GM19025 (cell line): ENCODE measurements at regions not wholly inside any gene's neighbourhood (a gene's known extent, or its start where the extent isn't known, plus 50 kb on each side); places are given as distances from the start of the nearest gene placed in this dataset.

Experiments
- ATAC-seq: cut with Tn5 transposase; IDR thresholded peaks from one replicate; pipeline ENCODE4 v1.9.1; 2021; ENCODE audit warnings: mild to moderate bottlenecking, low read depth, moderate library complexity; ENCODE audit not compliant: unreplicated experiment

DNA sequence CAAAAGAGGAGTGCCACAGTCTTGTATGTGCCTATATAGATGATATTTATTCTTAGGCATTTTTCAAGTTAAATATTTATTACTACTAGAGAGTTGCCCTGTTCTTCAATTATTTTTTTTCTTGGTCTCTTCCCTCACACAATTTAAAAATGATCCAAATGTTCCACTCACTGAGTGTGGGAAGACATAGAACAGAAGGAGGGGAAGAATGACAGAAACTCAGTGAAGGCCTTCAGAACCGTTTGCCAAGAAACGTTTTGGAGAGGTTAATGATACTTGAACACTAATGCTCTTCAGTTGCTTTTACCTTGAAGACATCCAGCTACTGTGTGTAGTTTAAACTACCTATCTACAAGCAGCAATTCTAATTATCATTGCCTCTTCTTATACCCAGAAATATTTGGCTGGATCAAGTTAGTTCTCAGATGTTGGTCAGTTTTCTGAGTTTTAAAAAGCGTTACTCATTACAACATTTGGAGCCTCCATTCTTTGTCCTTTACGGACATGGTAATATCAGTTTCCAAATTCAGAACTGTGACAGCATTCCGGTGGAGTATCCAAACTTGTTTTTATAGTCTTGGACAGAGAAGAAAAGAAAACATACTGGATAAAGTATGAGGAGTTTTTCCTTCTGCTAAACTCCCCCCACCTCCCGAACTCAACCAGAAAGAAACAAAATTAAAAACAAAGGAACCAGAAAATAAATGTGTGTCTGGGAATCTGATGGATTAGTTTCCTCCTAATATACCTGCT lies 389.7 kb downstream of the SPRY1 start:
- no peak for ATAC-seq

DNA sequence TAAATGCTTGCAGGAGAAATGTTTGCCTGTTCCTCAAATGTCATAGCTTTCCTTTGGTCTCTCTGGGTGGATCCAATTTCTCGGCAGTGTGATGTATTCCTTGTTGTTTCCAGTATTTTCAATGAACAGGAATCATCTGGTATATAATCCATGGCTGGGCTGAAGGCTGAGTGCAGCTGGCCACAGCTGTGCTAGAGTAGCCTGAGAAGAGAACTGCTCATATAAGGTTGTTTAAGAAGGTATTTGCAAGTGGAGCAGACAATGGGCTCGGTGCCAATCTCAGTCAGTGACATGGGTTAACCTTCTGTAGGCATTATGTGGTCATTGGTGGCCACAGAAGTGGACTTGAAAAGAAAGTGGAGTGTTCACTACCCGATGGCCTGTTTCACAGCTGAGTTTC lies 390.3 kb downstream of the SPRY1 start:
- ATAC-seq: no peak

GRCh38 chr4:123787512-123788080 lies 391.0 kb downstream of the SPRY1 start:
- no peak for ATAC-seq

GRCh38 chr4:123788577-123788976 lies 392.0 kb downstream of the SPRY1 start:
- no peak for ATAC-seq

DNA sequence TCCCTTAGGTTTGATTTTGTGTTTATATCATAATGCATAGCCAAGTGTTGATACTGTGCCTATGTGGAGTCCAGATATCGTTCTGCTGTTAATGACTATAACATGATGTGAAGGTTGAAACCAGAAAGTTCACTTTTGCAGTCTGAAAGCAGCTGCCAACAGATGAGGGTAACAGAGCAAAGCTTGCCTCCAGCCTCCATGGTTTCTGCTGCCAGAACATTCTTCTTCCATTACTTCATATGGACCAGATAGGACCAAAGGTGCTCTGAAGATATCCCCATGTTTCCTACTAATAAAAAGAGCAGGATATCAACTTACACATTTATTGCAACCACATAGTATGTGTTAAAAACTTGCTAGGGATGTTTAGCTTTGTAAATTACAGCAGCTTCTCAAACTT lies 394.1 kb downstream of the SPRY1 start:
- no peak for ATAC-seq

GRCh38 chr4:123802082-123802645 lies 405.6 kb downstream of the SPRY1 start:
- no peak for ATAC-seq

DNA sequence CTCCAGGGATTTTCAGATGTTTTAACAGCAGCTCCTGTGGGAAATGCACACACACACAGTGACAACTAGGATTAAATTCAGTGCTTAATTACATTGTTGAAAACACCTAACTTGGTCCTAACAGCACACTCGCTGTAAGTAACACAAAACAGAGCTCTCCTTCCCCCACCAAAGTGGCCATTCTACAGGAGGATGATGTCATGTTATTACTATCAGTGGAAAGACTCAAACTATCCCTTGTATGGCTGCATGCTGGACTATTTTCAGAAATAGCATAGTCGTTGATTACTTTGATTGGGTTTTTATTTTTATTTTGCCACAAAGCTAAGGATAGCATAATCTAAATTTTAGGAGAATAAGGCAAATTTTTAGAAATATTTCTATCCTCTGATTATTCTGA lies 406.3 kb downstream of the SPRY1 start:
- ATAC-seq: no peak

DNA sequence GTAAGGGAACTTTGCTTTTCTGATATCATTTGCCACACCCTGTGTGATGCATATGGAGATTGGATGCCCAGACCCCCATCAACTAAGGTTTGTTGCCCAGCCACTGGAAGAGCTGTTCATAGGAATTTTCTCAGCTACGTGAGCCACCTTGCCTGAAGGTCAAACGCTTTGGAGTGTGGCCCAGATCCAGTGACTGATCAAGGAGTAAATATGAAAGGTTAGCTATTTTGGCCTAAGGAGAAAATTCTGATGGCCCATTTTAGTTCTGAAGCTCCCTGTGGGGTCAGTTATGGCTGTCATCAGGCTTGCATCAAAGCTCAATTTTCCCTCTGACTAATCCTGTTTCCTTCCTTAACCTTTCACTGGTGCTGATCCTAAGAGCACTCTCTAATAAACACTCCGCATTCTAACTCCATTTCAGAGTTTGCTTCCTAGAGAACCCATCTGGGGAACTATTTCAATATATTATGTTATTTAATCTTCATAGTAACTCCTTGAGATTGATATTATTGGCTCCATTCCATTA lies 407.7 kb downstream of the SPRY1 start:
- no peak for ATAC-seq

GRCh38 chr4:123806056-123806455 lies 409.5 kb downstream of the SPRY1 start:
- ATAC-seq: no peak

DNA sequence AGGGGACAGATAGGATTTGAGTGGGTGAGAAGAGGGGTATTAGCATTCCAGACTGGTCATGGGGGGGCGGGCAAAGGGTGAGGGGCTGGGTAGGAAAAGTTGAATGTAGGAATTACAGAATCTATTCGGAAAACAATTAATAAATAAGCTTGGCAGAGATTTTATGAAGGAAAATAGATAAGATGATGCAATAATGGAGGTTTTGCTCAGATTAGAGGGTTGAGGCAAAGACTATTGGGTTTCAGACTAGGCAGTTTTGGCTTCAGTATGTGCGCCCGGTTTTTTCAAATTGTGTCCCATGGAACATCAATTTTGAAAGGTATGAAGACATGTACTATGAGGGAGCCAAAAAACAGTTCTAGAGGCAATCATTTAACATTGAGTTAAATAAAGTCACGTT lies 410.6 kb downstream of the SPRY1 start:
- no peak for ATAC-seq

DNA sequence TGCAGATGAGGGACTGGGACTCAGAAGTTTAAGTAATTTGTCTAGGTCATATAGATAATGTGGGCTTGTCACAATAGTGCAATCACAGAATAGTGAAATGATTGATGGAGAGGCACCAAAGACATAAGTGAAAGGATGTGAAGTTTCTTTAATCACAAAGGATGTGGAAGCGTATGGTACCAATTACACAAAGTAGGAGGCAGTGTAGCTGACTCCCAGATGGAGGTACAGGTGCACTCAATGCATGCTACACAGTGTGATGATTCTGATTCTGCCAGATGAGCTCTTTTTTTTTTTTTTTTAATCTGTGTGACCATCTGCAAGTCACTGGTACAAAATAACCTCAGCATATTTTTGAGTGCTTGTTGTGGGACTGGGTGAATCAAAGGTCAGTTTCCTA lies 411.3 kb downstream of the SPRY1 start:
- ATAC-seq: no peak

DNA sequence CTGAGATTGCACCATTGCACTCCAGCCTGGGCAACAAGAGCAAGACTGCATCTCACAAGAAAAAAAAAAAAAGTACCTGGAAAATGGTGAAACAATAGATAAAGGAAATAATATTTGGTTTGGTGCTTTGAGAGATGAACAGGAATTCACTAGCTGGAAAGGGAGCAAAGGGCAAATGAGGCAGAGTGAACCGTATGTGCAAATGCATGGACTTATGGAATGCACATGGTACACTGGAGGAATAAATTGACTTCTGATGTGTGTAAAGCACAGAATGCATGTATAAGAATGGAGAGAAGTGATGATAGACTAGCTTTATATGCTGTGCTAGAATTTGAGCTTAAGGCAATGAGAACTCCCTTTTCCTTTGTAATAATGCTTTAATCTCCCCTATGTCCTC lies 413.3 kb downstream of the SPRY1 start:
- ATAC-seq: no peak

DNA sequence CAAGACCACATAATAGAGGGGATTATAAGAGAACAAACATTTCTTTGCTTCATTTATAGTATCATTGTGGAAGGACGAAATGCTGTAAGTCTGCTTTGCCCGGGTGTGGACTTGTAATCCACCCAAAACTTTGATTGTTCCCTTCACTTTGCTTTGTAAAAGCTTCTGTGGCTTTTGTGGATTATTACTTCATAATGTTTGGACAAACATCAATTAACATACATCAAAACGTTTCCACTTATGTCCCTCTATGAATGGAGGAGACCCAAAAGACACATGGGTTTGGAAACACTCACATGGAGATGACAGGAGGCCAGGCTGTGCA lies 415.4 kb downstream of the SPRY1 start:
- ATAC-seq: no peak

DNA sequence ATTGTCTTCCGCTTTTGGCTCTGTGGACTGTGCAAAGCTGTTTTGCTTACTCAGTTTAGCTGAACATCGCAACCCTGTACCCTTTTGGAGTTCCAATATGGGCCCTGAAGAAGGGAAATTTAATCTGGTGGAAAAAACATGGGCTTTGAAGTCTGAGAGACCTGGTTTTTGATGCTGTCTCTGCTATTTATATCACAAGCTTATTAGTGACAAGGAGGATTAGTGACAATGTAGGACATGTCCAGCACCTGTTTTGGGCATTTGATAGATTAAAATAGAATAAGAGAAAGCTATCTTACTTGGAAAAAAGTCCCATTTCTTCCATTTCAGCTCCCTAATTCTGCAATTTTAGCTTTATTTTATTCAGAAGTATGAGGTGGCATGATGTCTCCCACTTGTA lies 417.3 kb downstream of the SPRY1 start:
- ATAC-seq: no peak

DNA sequence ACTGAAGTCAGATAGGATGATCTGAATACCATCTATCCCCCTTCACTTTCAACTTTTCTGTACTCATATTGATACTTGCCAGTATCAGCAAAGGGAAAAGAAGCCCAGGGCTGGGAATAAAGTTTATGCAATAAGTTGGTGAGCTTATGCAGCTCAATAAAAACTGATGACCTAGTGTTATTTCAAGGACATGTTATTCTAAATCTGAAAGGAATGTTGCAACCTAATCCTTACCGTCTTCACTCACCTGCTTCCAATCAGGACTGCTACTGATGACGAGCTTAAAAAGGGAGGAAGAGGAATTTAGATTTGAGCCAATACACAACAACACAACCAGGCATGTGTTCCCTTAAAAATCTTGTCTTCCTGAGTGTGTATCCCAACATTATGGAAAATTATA lies 419.9 kb downstream of the SPRY1 start:
- no peak for ATAC-seq

- ATAC-seq: no peak
Observed at GRCh38 chr4:123817025-123817688, 420.6 kb downstream of the SPRY1 start.

- no peak for ATAC-seq
Observed at GRCh38 chr4:123819362-123820035, 422.9 kb downstream of the SPRY1 start.

GRCh38 chr4:123821861-123822260 lies 425.3 kb downstream of the SPRY1 start:
- ATAC-seq: no peak

- ATAC-seq: no peak
Observed at GRCh38 chr4:123822353-123822752, 425.8 kb downstream of the SPRY1 start.

- no peak for ATAC-seq
Observed at GRCh38 chr4:123823244-123823643, 426.6 kb downstream of the SPRY1 start.

GRCh38 chr4:123824524-123824923 lies 427.9 kb downstream of the SPRY1 start:
- ATAC-seq: no peak
